GM23338 (cell line): ENCODE measurements at regions not wholly inside any gene's neighbourhood (a gene's known extent, or its start where the extent isn't known, plus 50 kb on each side); places are given as distances from the start of the nearest gene placed in this dataset.
A peak's percentile ranks its signal among the peaks of the same experiment; 100 is the strongest.

Experiments used
- ATAC-seq: fragments of 200-7000 bp; cut with Tn5 transposase; 3 replicates; pipeline ENCODE4 v1.9.1; 2020
- DNase-seq: peaks from one replicate; pipeline ENCODE4 v3.0.0-alpha.2; 2015; ENCODE audit warnings: low spot score
- H2AFZ ChIP-seq: fragments of 200-600 bp; sonication (generic); 2 replicates; pipeline ENCODE4 v1.8.0; 2016; ENCODE audit warnings: antibody characterized with exemption, mild to moderate bottlenecking, moderate library complexity
- H3F3A ChIP-seq: fragments of 200-600 bp; sonication (generic); replicated peaks from 2 replicates; pipeline ENCODE4 v1.8.0; 2017; ENCODE audit warnings: antibody characterized with exemption, mixed run types, low read depth
- H3K27ac ChIP-seq: fragments of 200-600 bp; sonication (generic); 2 replicates; pipeline ENCODE4 v1.6.1; 2016; ENCODE audit warnings: low read depth
- H3K27me3 ChIP-seq: fragments of 200-600 bp; sonication (generic); 2 replicates; pipeline ENCODE4 v1.8.0; 2016; ENCODE audit warnings: mild to moderate bottlenecking, mixed run types, moderate library complexity; ENCODE audit not compliant: insufficient read depth
- H3K36me3 ChIP-seq: fragments of 200-600 bp; sonication (generic); 2 replicates; pipeline ENCODE4 v1.8.0; 2016; ENCODE audit warnings: mild to moderate bottlenecking; ENCODE audit not compliant: insufficient read depth
- H3K4me1 ChIP-seq: fragments of 200-600 bp; sonication (generic); 2 replicates; pipeline ENCODE4 v1.8.0; 2016; ENCODE audit warnings: mild to moderate bottlenecking, moderate library complexity; ENCODE audit not compliant: insufficient read depth
- H3K4me2 ChIP-seq: fragments of 200-600 bp; sonication (generic); 2 replicates; pipeline ENCODE4 v1.7.1; 2017; ENCODE audit warnings: mixed run types
- H3K4me3 ChIP-seq: fragments of 200-600 bp; sonication (generic); 2 replicates; pipeline ENCODE4 v1.6.1; 2016; ENCODE audit warnings: mixed run types
- H3K79me2 ChIP-seq: fragments of 200-600 bp; sonication (generic); replicated peaks from 2 replicates; pipeline ENCODE4 v1.8.0; 2017; ENCODE audit warnings: mild to moderate bottlenecking; ENCODE audit not compliant: insufficient read depth
- H3K9me2 ChIP-seq: fragments of 200-600 bp; sonication (generic); 2 replicates; pipeline ENCODE4 v1.8.0; 2017; ENCODE audit not compliant: insufficient read depth
- H4K20me1 ChIP-seq: fragments of 200-600 bp; sonication (generic); replicated peaks from 2 replicates; pipeline ENCODE4 v1.8.0; 2017; ENCODE audit warnings: mild to moderate bottlenecking; ENCODE audit not compliant: insufficient read depth
- H3K27ac Mint-ChIP-seq: 2 replicates; pipeline ENCODE4 v1.8.0; 2020; ENCODE audit warnings: inconsistent platforms, mild to moderate bottlenecking, moderate library complexity, mixed read lengths
- H3K27me3 Mint-ChIP-seq: 3 replicates; pipeline ENCODE4 v1.8.0; 2022; ENCODE audit warnings: low read depth, mild to moderate bottlenecking, moderate library complexity, mixed read lengths, inconsistent platforms; ENCODE audit not compliant: insufficient read depth, poor library complexity
- H3K36me3 Mint-ChIP-seq: 3 replicates; pipeline ENCODE4 v1.8.0; 2021; ENCODE audit warnings: low read depth, mild to moderate bottlenecking, inconsistent platforms, moderate library complexity, mixed read lengths
- H3K4me1 Mint-ChIP-seq: 3 replicates; pipeline ENCODE4 v1.8.0; 2020; ENCODE audit warnings: mild to moderate bottlenecking, inconsistent platforms, mixed read lengths
- H3K4me3 Mint-ChIP-seq: 3 replicates; pipeline ENCODE4 v1.8.0; 2021; ENCODE audit warnings: moderate library complexity, mild to moderate bottlenecking, inconsistent platforms, mixed read lengths
- H3K9me3 Mint-ChIP-seq: 3 replicates; pipeline ENCODE4 v1.8.0; 2020; ENCODE audit warnings: moderate library complexity, mild to moderate bottlenecking, inconsistent platforms, mixed read lengths
- CREB1 ChIP-seq: fragments of 250-450 bp; sonication (Bioruptor Pico); IDR thresholded peaks from 2 replicates; pipeline ENCODE4 v1.5.0; 2020; ENCODE audit warnings: low read depth, mild to moderate bottlenecking, moderate library complexity
- JUNB ChIP-seq: IDR thresholded peaks from one replicate; pipeline ENCODE4 v1.6.1; 2016; ENCODE audit warnings: antibody characterized with exemption; ENCODE audit not compliant: unreplicated experiment
- NANOG ChIP-seq: IDR thresholded peaks from 2 replicates; pipeline ENCODE4 v1.6.1; 2016; ENCODE audit warnings: antibody characterized with exemption, borderline replicate concordance
- POLR2AphosphoS5 ChIP-seq: IDR thresholded peaks from 2 replicates; pipeline ENCODE4 v1.6.1; 2016; ENCODE audit warnings: antibody characterized with exemption, low read depth
- REST ChIP-seq: IDR thresholded peaks from one replicate; pipeline ENCODE4 v1.6.1; 2018; ENCODE audit warnings: antibody characterized with exemption; ENCODE audit not compliant: unreplicated experiment
- STAT1 ChIP-seq: IDR thresholded peaks from one replicate; pipeline ENCODE4 v1.6.1; 2016; ENCODE audit warnings: antibody characterized with exemption; ENCODE audit not compliant: unreplicated experiment
- ZNF114 ChIP-seq: fragments of 250-450 bp; sonication (Bioruptor Pico); IDR thresholded peaks from 2 replicates; pipeline ENCODE4 v1.5.0; 2020; ENCODE audit warnings: mild to moderate bottlenecking, moderate library complexity
- ZNF331 ChIP-seq: fragments of 250-450 bp; sonication (Bioruptor Pico); IDR thresholded peaks from 2 replicates; pipeline ENCODE4 v1.5.0; 2020; ENCODE audit warnings: low read depth, mild to moderate bottlenecking, moderate library complexity
- ZNF462 ChIP-seq: fragments of 250-450 bp; sonication (Bioruptor Pico); IDR thresholded peaks from 2 replicates; pipeline ENCODE4 v1.5.0; 2020; ENCODE audit warnings: mild to moderate bottlenecking, moderate library complexity

- H3K4me3 Mint-ChIP-seq, result no peak overlapping the region
- H2AFZ ChIP-seq, result peak overlapping the region; percentile 84
- H3K4me1 Mint-ChIP-seq, result peaks cover 22% of the 10 kb centered on the region; the same call in 2 of the 3 replicates
Measured at GRCh38 chr12:103011974-103012763, 54.7 kb downstream of the ASCL1 start.

More at GRCh38 chr12:103011974-103012763, 54.7 kb downstream of the ASCL1 start:
- H3K79me2 ChIP-seq, result no peaks in the 10 kb centered on the region
- H3F3A ChIP-seq, result no peaks in the 10 kb centered on the region
- no peaks in the 10 kb centered on the region for H3K36me3 ChIP-seq
- H3K9me3 Mint-ChIP-seq, result no peaks in the 10 kb centered on the region
- H3K27me3 ChIP-seq, result no peaks in the 10 kb centered on the region
- no peaks in the 10 kb centered on the region for H3K27me3 Mint-ChIP-seq
- no peaks in the 10 kb centered on the region; the same call in 1 of the 2 replicates for H3K9me2 ChIP-seq
- H3K4me3 ChIP-seq, result peak overlapping the region; percentile 20; the same call in 1 of the 2 replicates
- no peaks in the 10 kb centered on the region for H4K20me1 ChIP-seq
- ATAC-seq (peak; percentile 66), DNase-seq (peak; percentile 42)
- no peaks in the 10 kb centered on the region for H3K36me3 Mint-ChIP-seq
- H3K4me2 ChIP-seq, result peak overlapping the region; percentile 66
- peaks cover 19% of the 10 kb centered on the region for H3K4me1 ChIP-seq
- no peak overlapping the region for H3K27ac ChIP-seq
- TF ChIP-seq NANOG (no peak), CREB1 (no peak), JUNB (no peak), POLR2AphosphoS5 (no peak), ZNF114 (CRISPR knock-in tag) (no peak), ZNF331 (no peak), STAT1 (no peak), ZNF462 (CRISPR knock-in tag) (no peak), REST (peak; percentile 39)
- H3K27ac Mint-ChIP-seq, result peak overlapping the region; percentile 30; the same call in 1 of the 2 replicates
